ENCODE measurements at regions not wholly inside any gene's neighbourhood (a gene's known extent, or its start where the extent isn't known, plus 50 kb on each side); places are given as distances from the start of the nearest gene placed in this dataset.

DNA sequence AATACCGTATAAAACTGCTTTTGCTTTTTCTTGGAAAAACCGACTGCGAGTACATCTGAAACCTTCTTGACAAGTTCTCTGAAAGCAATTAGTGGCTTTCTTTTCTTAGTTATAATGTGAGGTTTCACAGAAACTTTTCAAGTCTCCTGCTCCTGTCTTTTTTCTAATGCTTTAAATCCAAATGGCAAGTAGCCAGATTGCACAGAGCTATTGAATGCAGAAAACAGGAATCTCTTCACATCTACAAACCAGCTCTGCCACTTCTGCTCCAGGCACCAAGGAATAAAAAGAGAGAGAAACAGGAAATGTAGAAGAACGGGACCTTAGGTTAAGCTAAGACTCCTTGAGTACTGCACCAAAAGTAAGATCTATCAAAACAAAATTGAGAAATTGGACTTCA lies 267.3 kb upstream of the TET2 start:
- DNase-seq (ENCODE audit: low spot score): no peak
- H3K9me3 ChIP-seq (ENCODE audit: low read length): no peaks in the 10 kb centered on the region
- no peak for TF ChIP-seq EZH2phosphoT487 (IDR thresholded peaks at IDR 0.05; ENCODE audit: borderline replicate concordance, low read depth, low read length)
- TF ChIP-seq, protein P1, sequence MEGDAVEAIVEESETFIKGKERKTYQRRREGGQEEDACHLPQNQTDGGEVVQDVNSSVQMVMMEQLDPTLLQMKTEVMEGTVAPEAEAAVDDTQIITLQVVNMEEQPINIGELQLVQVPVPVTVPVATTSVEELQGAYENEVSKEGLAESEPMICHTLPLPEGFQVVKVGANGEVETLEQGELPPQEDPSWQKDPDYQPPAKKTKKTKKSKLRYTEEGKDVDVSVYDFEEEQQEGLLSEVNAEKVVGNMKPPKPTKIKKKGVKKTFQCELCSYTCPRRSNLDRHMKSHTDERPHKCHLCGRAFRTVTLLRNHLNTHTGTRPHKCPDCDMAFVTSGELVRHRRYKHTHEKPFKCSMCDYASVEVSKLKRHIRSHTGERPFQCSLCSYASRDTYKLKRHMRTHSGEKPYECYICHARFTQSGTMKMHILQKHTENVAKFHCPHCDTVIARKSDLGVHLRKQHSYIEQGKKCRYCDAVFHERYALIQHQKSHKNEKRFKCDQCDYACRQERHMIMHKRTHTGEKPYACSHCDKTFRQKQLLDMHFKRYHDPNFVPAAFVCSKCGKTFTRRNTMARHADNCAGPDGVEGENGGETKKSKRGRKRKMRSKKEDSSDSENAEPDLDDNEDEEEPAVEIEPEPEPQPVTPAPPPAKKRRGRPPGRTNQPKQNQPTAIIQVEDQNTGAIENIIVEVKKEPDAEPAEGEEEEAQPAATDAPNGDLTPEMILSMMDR (conservative IDR thresholded peaks at IDR 0.05; ENCODE audit: low read length): no peak
- no peaks in the 10 kb centered on the region for H3K36me3 ChIP-seq (ENCODE audit: insufficient read depth, low read length)
- no peaks in the 10 kb centered on the region for H4K20me1 ChIP-seq (ENCODE audit: insufficient read depth, low read length)
- no peaks in the 10 kb centered on the region for H3K79me2 ChIP-seq (ENCODE audit: insufficient read depth, low read depth, low read length)
- ChIA-PET CTCF (ENCODE audit: unreplicated experiment) (no interaction called here), POLR2A (no interaction called here)
- no peak overlapping the region for H3K4me3 ChIP-seq (ENCODE audit: low read depth, low read length, poor library complexity, severe bottlenecking)
- H3K27ac ChIP-seq (ENCODE audit: low read depth, low read length, poor library complexity, severe bottlenecking): no peak overlapping the region
- H3K4me2 ChIP-seq (ENCODE audit: low read length): no peak overlapping the region
- intact Hi-C loops (cut with micrococcal nuclease; ENCODE audit: unreplicated experiment): no loop called here
- H3K4me1 ChIP-seq (ENCODE audit: insufficient read depth, low read length, poor library complexity, severe bottlenecking): no peaks in the 10 kb centered on the region
- BruUV-seq (replicated peaks): no TSS peak
- H2AFZ ChIP-seq (ENCODE audit: low read length): no peak overlapping the region
- H3K9me2 ChIP-seq (ENCODE audit: insufficient read depth, low read length): no peaks in the 10 kb centered on the region

DNA sequence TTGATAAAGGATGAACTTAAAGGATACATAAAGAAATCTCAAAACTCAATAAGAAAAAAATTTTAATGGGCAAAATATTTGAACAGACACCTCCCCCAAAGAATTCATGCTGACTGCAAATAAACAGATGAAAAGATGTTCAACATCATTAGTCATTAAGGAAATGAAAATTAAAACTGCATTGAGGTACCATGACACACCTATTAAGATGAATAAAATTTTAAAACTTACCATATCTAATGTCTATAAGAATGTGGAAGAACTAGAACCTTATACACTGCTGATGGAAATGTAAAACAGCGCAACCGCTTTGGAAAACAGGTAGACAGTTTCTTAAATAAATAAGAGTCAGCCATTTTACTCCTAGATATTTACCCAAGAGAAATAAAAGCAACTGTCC lies 266.8 kb upstream of the TET2 start:
- Histone ChIP-seq H3K27ac (ENCODE audit: low read depth, low read length, poor library complexity, severe bottlenecking) (no peak overlapping the region), H3K4me1 (ENCODE audit: insufficient read depth, low read length, poor library complexity, severe bottlenecking) (no peaks in the 10 kb centered on the region), H3K9me2 (ENCODE audit: insufficient read depth, low read length) (no peaks in the 10 kb centered on the region), H2AFZ (ENCODE audit: low read length) (no peak overlapping the region), H3K9me3 (ENCODE audit: low read length) (no peaks in the 10 kb centered on the region), H3K4me3 (ENCODE audit: low read depth, low read length, poor library complexity, severe bottlenecking) (no peak overlapping the region), H3K79me2 (ENCODE audit: insufficient read depth, low read depth, low read length) (no peaks in the 10 kb centered on the region), H4K20me1 (ENCODE audit: insufficient read depth, low read length) (no peaks in the 10 kb centered on the region), H3K4me2 (ENCODE audit: low read length) (no peak overlapping the region), H3K36me3 (ENCODE audit: insufficient read depth, low read length) (no peaks in the 10 kb centered on the region)
- DNase-seq (ENCODE audit: low spot score): no peak
- intact Hi-C loops (cut with micrococcal nuclease; ENCODE audit: unreplicated experiment): no loop called here
- TF ChIP-seq, protein P1 (conservative IDR thresholded peaks at IDR 0.05; ENCODE audit: low read length): no peak
- TF ChIP-seq EZH2phosphoT487 (IDR thresholded peaks at IDR 0.05; ENCODE audit: borderline replicate concordance, low read depth, low read length): no peak
- POLR2A ChIA-PET: no interaction called here
- CTCF ChIA-PET (ENCODE audit: unreplicated experiment): no interaction called here
- no TSS peak for BruUV-seq (replicated peaks)

DNA sequence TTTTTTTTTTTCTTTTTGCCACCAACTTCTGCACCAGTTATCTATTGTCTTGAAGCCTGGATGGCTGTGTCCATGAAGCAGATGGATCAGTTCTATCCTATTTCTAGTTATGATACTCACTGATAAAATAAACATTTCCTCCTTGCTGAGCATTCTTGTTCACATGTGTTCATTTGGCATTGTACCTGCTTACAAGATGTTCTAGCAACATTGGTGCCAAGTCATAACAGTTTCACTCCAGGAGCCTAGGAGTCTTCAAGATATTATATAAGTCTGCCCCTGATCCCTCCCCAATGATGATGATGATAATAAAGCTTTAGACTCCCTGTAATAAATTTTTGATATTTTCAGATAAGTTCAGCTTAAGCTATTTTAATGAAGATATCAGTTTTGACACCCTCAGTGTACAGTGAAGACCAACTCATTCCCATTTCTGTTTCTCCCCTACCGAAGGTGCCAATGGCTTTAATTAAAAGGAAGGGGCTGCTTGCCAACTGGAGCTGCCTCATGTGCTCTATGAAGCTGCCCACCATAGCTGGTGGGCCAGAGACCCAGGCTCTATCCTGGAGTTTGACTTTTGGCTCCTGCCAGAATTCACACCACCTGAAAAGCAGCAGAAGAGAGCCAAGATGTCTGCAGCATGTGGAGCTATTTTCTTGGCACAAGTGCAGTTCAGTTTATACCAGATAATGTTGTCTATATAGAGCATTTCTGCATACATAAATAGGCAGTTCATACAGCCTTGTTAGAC lies 265.4 kb upstream of the TET2 start:
- Histone ChIP-seq H4K20me1 (ENCODE audit: insufficient read depth, low read length) (no peaks in the 10 kb centered on the region), H3K79me2 (ENCODE audit: insufficient read depth, low read depth, low read length) (no peaks in the 10 kb centered on the region), H3K4me3 (ENCODE audit: low read depth, low read length, poor library complexity, severe bottlenecking) (no peak overlapping the region), H3K9me2 (ENCODE audit: insufficient read depth, low read length) (no peaks in the 10 kb centered on the region), H3K27ac (ENCODE audit: low read depth, low read length, poor library complexity, severe bottlenecking) (no peak overlapping the region), H3K4me2 (ENCODE audit: low read length) (no peak overlapping the region), H2AFZ (ENCODE audit: low read length) (no peak overlapping the region), H3K9me3 (ENCODE audit: low read length) (no peaks in the 10 kb centered on the region), H3K36me3 (ENCODE audit: insufficient read depth, low read length) (no peaks in the 10 kb centered on the region), H3K4me1 (ENCODE audit: insufficient read depth, low read length, poor library complexity, severe bottlenecking) (no peaks in the 10 kb centered on the region)
- no TSS peak for BruUV-seq (replicated peaks)
- no peak for TF ChIP-seq EZH2phosphoT487 (IDR thresholded peaks at IDR 0.05; ENCODE audit: borderline replicate concordance, low read depth, low read length)
- TF ChIP-seq, protein P1 (conservative IDR thresholded peaks at IDR 0.05; ENCODE audit: low read length): no peak
- CTCF ChIA-PET (ENCODE audit: unreplicated experiment): no interaction called here
- intact Hi-C loops (cut with micrococcal nuclease; ENCODE audit: unreplicated experiment): no loop called here
- DNase-seq (ENCODE audit: low spot score): no peak
- POLR2A ChIA-PET: no interaction called here
